Fibroblast of the aortic adventitia (primary cell): ENCODE measurements at regions not wholly inside any gene's neighbourhood (a gene's known extent, or its start where the extent isn't known, plus 50 kb on each side); places are given as distances from the start of the nearest gene placed in this dataset.

Experiments
- DNase-seq: peaks from one replicate; pipeline ENCODE4 v3.0.0-alpha.2; 2010; ENCODE audit warnings: low read depth
- H3K4me3 ChIP-seq: 2 replicates; pipeline ENCODE4 v1.5.1; 2011; ENCODE audit warnings: low read depth, mild to moderate bottlenecking, control low read depth, low read length, moderate library complexity
- CTCF ChIP-seq: IDR thresholded peaks from 2 replicates; pipeline ENCODE4 v1.5.1; 2011; ENCODE audit warnings: mild to moderate bottlenecking, low read length, control low read depth, inconsistent platforms; ENCODE audit not compliant: insufficient read depth

- no peak for DNase-seq
- H3K4me3 ChIP-seq, result no peak overlapping the region
- TF ChIP-seq CTCF, result no peak
These were observed 222.3 kb upstream of the ANKRD55 start for GRCh38 chr5:56455417-56455816.

GRCh38 chr5:56454219-56454862 lies 221.2 kb upstream of the ANKRD55 start:
- H3K4me3 ChIP-seq, result no peak overlapping the region
- TF ChIP-seq CTCF, result no peak
- DNase-seq, result no peak

GRCh38 chr5:56451742-56452141 lies 218.6 kb upstream of the ANKRD55 start:
- no peak overlapping the region for H3K4me3 ChIP-seq
- no peak for DNase-seq
- TF ChIP-seq CTCF, result no peak

GRCh38 chr5:56450766-56451165 lies 217.6 kb upstream of the ANKRD55 start:
- DNase-seq, result no peak
- no peak overlapping the region for H3K4me3 ChIP-seq
- TF ChIP-seq CTCF, result no peak

GRCh38 chr5:56449071-56449640 lies 216.0 kb upstream of the ANKRD55 start:
- no peak for DNase-seq
- TF ChIP-seq CTCF, result no peak

GRCh38 chr5:56447656-56448055 lies 214.5 kb upstream of the ANKRD55 start:
- H3K4me3 ChIP-seq, result no peak overlapping the region
- no peak for TF ChIP-seq CTCF
- DNase-seq, result no peak

More at GRCh38 chr5:56449071-56449640, 216.0 kb upstream of the ANKRD55 start:
- no peak overlapping the region for H3K4me3 ChIP-seq

- no peak overlapping the region for H3K4me3 ChIP-seq
- no peak for TF ChIP-seq CTCF
- DNase-seq, result peak; percentile 16
These were observed 214.1 kb upstream of the ANKRD55 start for GRCh38 chr5:56447232-56447631.
